ENCODE measurements at regions not wholly inside any gene's neighbourhood (a gene's known extent, or its start where the extent isn't known, plus 50 kb on each side); places are given as distances from the start of the nearest gene placed in this dataset.

GRCh38 chr1:14039582-14040430 lies 339.8 kb downstream of the PRDM2 start:
- TF ChIP-seq TCF12 (IDR thresholded peaks at IDR 0.05; ENCODE audit: low read depth) (no peak), USF1 (IDR thresholded peaks at IDR 0.05) (no peak)

- no peak for TF ChIP-seq TCF12 (IDR thresholded peaks at IDR 0.05; ENCODE audit: low read depth)
- TF ChIP-seq FOXM1 (IDR thresholded peaks at IDR 0.05; ENCODE audit: borderline replicate concordance, low read depth) = no peak
- no peak for TF ChIP-seq NFIC (IDR thresholded peaks at IDR 0.05)
- no peak for TF ChIP-seq YY1 (IDR thresholded peaks at IDR 0.05; ENCODE audit: low read depth)
- no peak for TF ChIP-seq USF1 (IDR thresholded peaks at IDR 0.05)
- no peak for TF ChIP-seq ZBTB7A (IDR thresholded peaks at IDR 0.05; ENCODE audit: low read depth)
Observed at GRCh38 chr1:14049965-14050364, 350.0 kb downstream of the PRDM2 start.

GRCh38 chr1:14055442-14056223 lies 355.6 kb downstream of the PRDM2 start:
- TF ChIP-seq RAD21 (IDR thresholded peaks at IDR 0.05; ENCODE audit: low read depth) (no peak), YY1 (IDR thresholded peaks at IDR 0.05; ENCODE audit: low read depth) (no peak), FOXM1 (IDR thresholded peaks at IDR 0.05; ENCODE audit: borderline replicate concordance, low read depth) (no peak), TEAD4 (IDR thresholded peaks at IDR 0.05) (no peak), NFIC (IDR thresholded peaks at IDR 0.05) (no peak)

- TF ChIP-seq YY1 (IDR thresholded peaks at IDR 0.05; ENCODE audit: low read depth) = no peak
- TF ChIP-seq ZBTB7A (IDR thresholded peaks at IDR 0.05; ENCODE audit: low read depth) = no peak
- TF ChIP-seq RAD21 (IDR thresholded peaks at IDR 0.05; ENCODE audit: low read depth) = no peak
- TF ChIP-seq CREB1 (IDR thresholded peaks at IDR 0.05; ENCODE audit: low read depth) = no peak
- no peak for TF ChIP-seq NFIC (IDR thresholded peaks at IDR 0.05)
- no peak for TF ChIP-seq TEAD4 (IDR thresholded peaks at IDR 0.05)
- no peak for TF ChIP-seq EGR1 (IDR thresholded peaks at IDR 0.05)
- TF ChIP-seq REST (IDR thresholded peaks at IDR 0.05; ENCODE audit: low read depth) = no peak
Observed at GRCh38 chr1:14057640-14058039, 357.7 kb downstream of the PRDM2 start.

- no peak for TF ChIP-seq NFIC (IDR thresholded peaks at IDR 0.05)
- TF ChIP-seq TEAD4 (IDR thresholded peaks at IDR 0.05) = no peak
- TF ChIP-seq RAD21 (IDR thresholded peaks at IDR 0.05; ENCODE audit: low read depth) = no peak
- no peak for TF ChIP-seq TAF1 (IDR thresholded peaks at IDR 0.05; ENCODE audit: low read depth)
- no peak for TF ChIP-seq MAX (IDR thresholded peaks at IDR 0.05)
- TF ChIP-seq CEBPB (IDR thresholded peaks at IDR 0.05) = no peak
- no peak for TF ChIP-seq YY1 (IDR thresholded peaks at IDR 0.05; ENCODE audit: low read depth)
- TF ChIP-seq REST (IDR thresholded peaks at IDR 0.05; ENCODE audit: low read depth) = no peak
- TF ChIP-seq FOXM1 (IDR thresholded peaks at IDR 0.05; ENCODE audit: borderline replicate concordance, low read depth) = no peak
- TF ChIP-seq ZBTB7A (IDR thresholded peaks at IDR 0.05; ENCODE audit: low read depth) = no peak
- TF ChIP-seq TCF12 (IDR thresholded peaks at IDR 0.05; ENCODE audit: low read depth) = no peak
- no peak for TF ChIP-seq CREB1 (IDR thresholded peaks at IDR 0.05; ENCODE audit: low read depth)
Observed at GRCh38 chr1:14061204-14061603, 361.2 kb downstream of the PRDM2 start.

- TF ChIP-seq USF1 (IDR thresholded peaks at IDR 0.05) = no peak
- TF ChIP-seq CREB1 (IDR thresholded peaks at IDR 0.05; ENCODE audit: low read depth) = no peak
- no peak for TF ChIP-seq TAF1 (IDR thresholded peaks at IDR 0.05; ENCODE audit: low read depth)
- no peak for TF ChIP-seq TCF12 (IDR thresholded peaks at IDR 0.05; ENCODE audit: low read depth)
- TF ChIP-seq TEAD4 (IDR thresholded peaks at IDR 0.05) = no peak
- no peak for TF ChIP-seq EGR1 (IDR thresholded peaks at IDR 0.05)
- TF ChIP-seq FOXM1 (IDR thresholded peaks at IDR 0.05; ENCODE audit: borderline replicate concordance, low read depth) = no peak
- no peak for TF ChIP-seq RAD21 (IDR thresholded peaks at IDR 0.05; ENCODE audit: low read depth)
- no peak for TF ChIP-seq ZBTB7A (IDR thresholded peaks at IDR 0.05; ENCODE audit: low read depth)
- no peak for TF ChIP-seq EP300 (IDR thresholded peaks at IDR 0.05; ENCODE audit: borderline replicate concordance)
Observed at GRCh38 chr1:14061722-14062121, 361.7 kb downstream of the PRDM2 start.
